CD14-positive monocyte (primary cell): ENCODE measurements at regions not wholly inside any gene's neighbourhood (a gene's known extent, or its start where the extent isn't known, plus 50 kb on each side); places are given as distances from the start of the nearest gene placed in this dataset.

Experiments used
- DNase-seq, 3 donors: peaks; one replicate each; pipeline ENCODE4 v3.0.0-alpha.2; 2011 to 2022
- H2AFZ ChIP-seq: 2 replicates; pipeline ENCODE4 v1.6.0; 2012; ENCODE audit warnings: mild to moderate bottlenecking, low read depth, low read length, inconsistent platforms; ENCODE audit not compliant: insufficient read depth, poor library complexity, severe bottlenecking
- H3K27ac ChIP-seq, 2 donors: 1 replicate in 1 of 2; 2 replicates in 1 of 2; pipeline ENCODE4 v1.5.1; 2012 to 2013; ENCODE audit warnings: low read length in 2 of 2, control low read depth in 1 of 2, inconsistent platforms in 1 of 2, low read depth in 1 of 2, mild to moderate bottlenecking in 1 of 2
- H3K27me3 ChIP-seq, 2 donors: one replicate each; pipeline versions ENCODE4 v1.6.0 to v1.6.1; 2011 to 2013; ENCODE audit warnings: low read length in 2 of 2; ENCODE audit not compliant: control insufficient read depth in 2 of 2, insufficient read depth in 2 of 2
- H3K36me3 ChIP-seq, 2 donors: replicated peaks in 1 of 2; 1 replicate in 1 of 2; 2 replicates in 1 of 2; pipeline versions ENCODE4 v1.5.1 to v1.6.1; 2012 to 2013; ENCODE audit warnings: low read length in 2 of 2, control low read depth in 1 of 2, inconsistent platforms in 1 of 2, mild to moderate bottlenecking in 1 of 2; ENCODE audit not compliant: insufficient read depth in 2 of 2, control insufficient read depth in 1 of 2
- H3K4me1 ChIP-seq, 2 donors: 1 replicate in 1 of 2; 2 replicates in 1 of 2; pipeline versions ENCODE4 v1.5.1 to v1.6.1; 2012 to 2013; ENCODE audit warnings: low read length in 2 of 2, control low read depth in 1 of 2, inconsistent platforms in 1 of 2, mild to moderate bottlenecking in 1 of 2, moderate library complexity in 1 of 2; ENCODE audit not compliant: insufficient read depth in 2 of 2, control insufficient read depth in 1 of 2
- H3K4me2 ChIP-seq: replicated peaks from 2 replicates; pipeline ENCODE3; 2012; ENCODE audit warnings: low read length, moderate library complexity, mild to moderate bottlenecking; ENCODE audit not compliant: poor library complexity, severe bottlenecking; ENCODE audit errors: extremely low read depth
- H3K4me3 ChIP-seq, 3 experiments: fragments of 200-600 bp in 1 of 3; sonication (generic) in 1 of 3; replicated peaks in 1 of 3; 1 replicate in 2 of 3; 2 replicates in 1 of 3; pipeline ENCODE4 v1.5.1; 2011 to 2013; ENCODE audit warnings: low read length in 3 of 3, mild to moderate bottlenecking in 3 of 3, control low read depth in 2 of 3, low read depth in 2 of 3, inconsistent platforms in 1 of 3, moderate library complexity in 1 of 3
- H3K79me2 ChIP-seq: 2 replicates; pipeline ENCODE4 v1.6.0; 2012; ENCODE audit warnings: mild to moderate bottlenecking, control low read depth, inconsistent platforms, low read length, moderate library complexity; ENCODE audit not compliant: insufficient read depth
- H3K9ac ChIP-seq: 2 replicates; pipeline ENCODE4 v1.6.0; 2017; ENCODE audit warnings: low read length, mild to moderate bottlenecking; ENCODE audit not compliant: insufficient read depth, poor library complexity, severe bottlenecking
- H3K9me3 ChIP-seq, 2 donors: replicated peaks in 1 of 2; 1 replicate in 1 of 2; 2 replicates in 1 of 2; pipeline versions ENCODE4 v1.5.1 to v1.6.1; 2012 to 2013; ENCODE audit warnings: low read length in 2 of 2, control low read depth in 1 of 2; ENCODE audit not compliant: control insufficient read depth in 1 of 2, insufficient read depth in 1 of 2
- H4K20me1 ChIP-seq: 2 replicates; pipeline ENCODE4 v1.6.0; 2012; ENCODE audit warnings: mild to moderate bottlenecking, low read length, control low read depth, moderate library complexity; ENCODE audit not compliant: insufficient read depth
- H3K27ac Mint-ChIP-seq, 7 donors: one replicate each; pipeline ENCODE4 v1.8.0; 2020; ENCODE audit warnings: mild to moderate bottlenecking in 7 of 7, mixed read lengths in 7 of 7, moderate library complexity in 6 of 7, inconsistent platforms in 2 of 7
- H3K27me3 Mint-ChIP-seq, 3 donors: one replicate each; pipeline ENCODE4 v1.8.0; 2021 to 2022; ENCODE audit warnings: low read depth in 3 of 3, mild to moderate bottlenecking in 3 of 3, mixed read lengths in 3 of 3, moderate library complexity in 3 of 3, inconsistent platforms in 1 of 3
- H3K36me3 Mint-ChIP-seq, 2 donors: one replicate each; pipeline ENCODE4 v1.8.0; 2020; ENCODE audit warnings: mixed read lengths in 2 of 2, inconsistent platforms in 1 of 2, mild to moderate bottlenecking in 1 of 2
- H3K4me1 Mint-ChIP-seq: one replicate; pipeline ENCODE4 v1.8.0; 2020; ENCODE audit warnings: mild to moderate bottlenecking, mixed read lengths
- H3K4me3 Mint-ChIP-seq, 2 donors: one replicate each; pipeline ENCODE4 v1.8.0; 2020; ENCODE audit warnings: mild to moderate bottlenecking in 2 of 2, mixed read lengths in 2 of 2, moderate library complexity in 1 of 2
- H3K9me3 Mint-ChIP-seq, 7 donors: one replicate each; pipeline ENCODE4 v1.8.0; 2020 to 2022; ENCODE audit warnings: mixed read lengths in 7 of 7, mild to moderate bottlenecking in 6 of 7, moderate library complexity in 6 of 7, inconsistent platforms in 2 of 7
- WGBS: methylation state at CpG from one replicate; pipeline ENCODE4 v1.1.5; 2013; ENCODE audit warnings: missing lambda C conversion rate; ENCODE audit not compliant: insufficient coverage; 5-methylcytosine and 5-hydroxymethylcytosine counted together
- intact Hi-C, 2 donors: fragments of 100-400 bp; cut with micrococcal nuclease; formaldehyde crosslinking; loops; one replicate each; pipeline versions ENCODE4 v1.15.0 to v1.15.1; 2023
- TF ChIP-seq, protein P1 (sequence below): fragments of 200-600 bp; IDR thresholded peaks from one replicate; pipeline ENCODE4 v1.8.0; 2022; ENCODE audit warnings: antibody characterized with exemption, mild to moderate bottlenecking

DNA sequence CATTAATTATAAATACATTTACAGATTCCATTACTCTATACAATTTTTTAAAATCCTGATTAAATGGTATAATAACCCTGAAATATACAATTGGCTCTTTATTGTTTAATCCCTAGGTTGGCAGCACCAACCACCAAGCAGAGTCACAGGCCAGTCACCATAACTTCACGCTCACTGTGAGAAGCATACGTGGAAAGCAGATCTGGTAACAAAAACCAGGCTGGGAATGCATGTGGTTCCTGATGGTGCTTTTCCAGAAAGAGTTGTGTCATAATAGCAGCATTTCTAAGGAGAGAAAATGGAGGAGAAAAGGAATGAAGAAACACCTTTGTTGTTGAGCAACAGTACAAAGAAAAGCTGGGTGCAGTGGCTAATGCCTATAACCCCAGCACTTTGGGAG lies 66.1 kb downstream of the SIX6 start:
- Mint-ChIP-seq H3K4me3 (no peak overlapping the region), H3K27me3 (peaks cover 0 to 4% (median 1%) of the 10 kb centered on the region in 3 donors), H3K4me1 (no peaks in the 10 kb centered on the region), H3K9me3 (peaks cover 0 to 2% (median 0%) of the 10 kb centered on the region in 7 donors), H3K27ac (no peak overlapping the region), H3K36me3 (no peaks in the 10 kb centered on the region)
- no peak overlapping the region for H3K4me2 ChIP-seq
- H4K20me1 ChIP-seq: no peaks in the 10 kb centered on the region
- no peaks in the 10 kb centered on the region for H3K79me2 ChIP-seq
- TF ChIP-seq, protein P1, sequence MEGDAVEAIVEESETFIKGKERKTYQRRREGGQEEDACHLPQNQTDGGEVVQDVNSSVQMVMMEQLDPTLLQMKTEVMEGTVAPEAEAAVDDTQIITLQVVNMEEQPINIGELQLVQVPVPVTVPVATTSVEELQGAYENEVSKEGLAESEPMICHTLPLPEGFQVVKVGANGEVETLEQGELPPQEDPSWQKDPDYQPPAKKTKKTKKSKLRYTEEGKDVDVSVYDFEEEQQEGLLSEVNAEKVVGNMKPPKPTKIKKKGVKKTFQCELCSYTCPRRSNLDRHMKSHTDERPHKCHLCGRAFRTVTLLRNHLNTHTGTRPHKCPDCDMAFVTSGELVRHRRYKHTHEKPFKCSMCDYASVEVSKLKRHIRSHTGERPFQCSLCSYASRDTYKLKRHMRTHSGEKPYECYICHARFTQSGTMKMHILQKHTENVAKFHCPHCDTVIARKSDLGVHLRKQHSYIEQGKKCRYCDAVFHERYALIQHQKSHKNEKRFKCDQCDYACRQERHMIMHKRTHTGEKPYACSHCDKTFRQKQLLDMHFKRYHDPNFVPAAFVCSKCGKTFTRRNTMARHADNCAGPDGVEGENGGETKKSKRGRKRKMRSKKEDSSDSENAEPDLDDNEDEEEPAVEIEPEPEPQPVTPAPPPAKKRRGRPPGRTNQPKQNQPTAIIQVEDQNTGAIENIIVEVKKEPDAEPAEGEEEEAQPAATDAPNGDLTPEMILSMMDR: no peak
- H3K27me3 ChIP-seq: no peaks in the 10 kb centered on the region
- intact Hi-C loops: no loop called here
- whole genome bisulfite sequencing: 94% methylated on average over 2 of the region's 2 CpGs
- no peak overlapping the region for H3K9ac ChIP-seq
- no peak overlapping the region for H2AFZ ChIP-seq
- no peak for DNase-seq
- H3K4me1 ChIP-seq: no peaks in the 10 kb centered on the region
- H3K27ac ChIP-seq: no peak overlapping the region
- no peaks in the 10 kb centered on the region for H3K9me3 ChIP-seq
- no peaks in the 10 kb centered on the region for H3K36me3 ChIP-seq
- no peak overlapping the region for H3K4me3 ChIP-seq

DNA sequence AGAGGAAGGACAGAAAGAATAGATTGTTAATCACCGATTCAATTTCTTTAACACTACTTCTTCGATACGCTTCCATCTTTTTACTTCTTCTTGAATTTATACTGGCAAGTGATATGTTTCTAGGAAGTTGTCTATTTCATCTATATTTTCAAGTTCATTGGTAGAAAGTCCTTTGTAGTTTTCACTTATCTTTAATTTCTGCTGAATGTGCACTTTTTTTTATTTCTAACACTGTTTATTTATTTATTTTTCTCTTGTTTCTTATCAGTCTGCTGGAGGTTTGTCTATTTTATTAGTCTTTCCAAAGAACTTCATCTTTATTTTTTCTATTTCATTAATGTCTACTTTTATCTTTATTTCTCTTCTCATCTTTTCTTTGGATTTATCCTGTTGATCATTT lies 63.6 kb downstream of the SIX1 start:
- WGBS: no CpG with 5 or more reads among the region's 3 CpGs
- Histone ChIP-seq H3K79me2 (no peaks in the 10 kb centered on the region), H3K36me3 (no peaks in the 10 kb centered on the region), H2AFZ (no peak overlapping the region), H4K20me1 (no peaks in the 10 kb centered on the region), H3K4me1 (no peaks in the 10 kb centered on the region), H3K9ac (no peak overlapping the region), H3K4me3 (no peak overlapping the region), H3K9me3 (no peaks in the 10 kb centered on the region), H3K4me2 (no peak overlapping the region), H3K27me3 (peaks cover 0 to 2% of the 10 kb centered on the region in 2 donors), H3K27ac (no peak overlapping the region)
- Mint-ChIP-seq H3K4me3 (no peak overlapping the region), H3K4me1 (no peaks in the 10 kb centered on the region), H3K27ac (no peak overlapping the region), H3K36me3 (no peaks in the 10 kb centered on the region), H3K27me3 (peaks cover 3 to 18% (median 7%) of the 10 kb centered on the region in 3 donors), H3K9me3 (peaks cover 0 to 4% (median 0%) of the 10 kb centered on the region in 7 donors)
- intact Hi-C loops: no loop called here
- TF ChIP-seq, protein P1: no peak
- no peak for DNase-seq
